Keratinocyte (primary cell): ENCODE measurements at regions not wholly inside any gene's neighbourhood (a gene's known extent, or its start where the extent isn't known, plus 50 kb on each side); places are given as distances from the start of the nearest gene placed in this dataset.

ENCODE experiments used
- DNase-seq: peaks from one replicate; pipeline ENCODE4 v3.0.0-alpha.2; 2011; ENCODE audit warnings: low read depth, missing footprints, low spot score
- FAIRE-seq: peaks from 2 replicates; lab custom pipeline; 2011; peaks lifted over from hg19 to GRCh38; lab: Jason Lieb, UNC
- H2AFZ ChIP-seq: 2 replicates; pipeline ENCODE4 v1.6.0; 2012; ENCODE audit warnings: low read length, control low read depth, inconsistent platforms; ENCODE audit not compliant: control insufficient read depth
- H3K27ac ChIP-seq: 2 replicates; pipeline ENCODE4 v1.5.1; 2011; ENCODE audit warnings: low read length; ENCODE audit not compliant: control insufficient read depth, insufficient read depth
- H3K27me3 ChIP-seq: 3 replicates; pipeline ENCODE4 v1.6.0; 2011; ENCODE audit warnings: low read length; ENCODE audit not compliant: control insufficient read depth, insufficient read depth; ENCODE audit errors: extremely low read depth
- H3K36me3 ChIP-seq, 2 experiments: 2 replicates in 1 of 2; 3 replicates in 1 of 2; pipeline ENCODE4 v1.5.1; 2011; ENCODE audit warnings: low read length in 2 of 2, mild to moderate bottlenecking in 1 of 2; ENCODE audit not compliant: control insufficient read depth in 2 of 2, insufficient read depth in 2 of 2; ENCODE audit errors: extremely low read depth in 1 of 2
- H3K4me1 ChIP-seq: 3 replicates; pipeline ENCODE4 v1.5.1; 2011; ENCODE audit warnings: low read length; ENCODE audit not compliant: control insufficient read depth, insufficient read depth; ENCODE audit errors: extremely low read depth
- H3K4me2 ChIP-seq: 3 replicates; pipeline ENCODE4 v1.6.0; 2011; ENCODE audit warnings: low read depth, low read length; ENCODE audit not compliant: control insufficient read depth, insufficient read depth; ENCODE audit errors: extremely low read depth
- H3K4me3 ChIP-seq, 3 experiments: fragments of 200-600 bp in 1 of 3; sonication (generic) in 1 of 3; 2 replicates in 2 of 3; 3 replicates in 1 of 3; pipeline ENCODE4 v1.5.1; 2011 to 2016; ENCODE audit warnings: low read length in 3 of 3, mild to moderate bottlenecking in 3 of 3, control low read depth in 2 of 3, inconsistent platforms in 1 of 3, low read depth in 1 of 3, mixed read lengths in 1 of 3, mixed run types in 1 of 3, moderate library complexity in 1 of 3; ENCODE audit not compliant: control insufficient read depth in 2 of 3, insufficient read depth in 2 of 3; ENCODE audit errors: extremely low read depth in 1 of 3
- H3K79me2 ChIP-seq: 2 replicates; pipeline ENCODE4 v1.6.0; 2012; ENCODE audit warnings: low read length; ENCODE audit not compliant: control insufficient read depth, insufficient read depth
- H3K9ac ChIP-seq: 3 replicates; pipeline ENCODE4 v1.6.0; 2011; ENCODE audit warnings: low read length; ENCODE audit not compliant: control insufficient read depth, insufficient read depth; ENCODE audit errors: extremely low read depth
- H3K9me1 ChIP-seq: 3 replicates; pipeline ENCODE4 v1.6.0; 2011; ENCODE audit warnings: low read length; ENCODE audit not compliant: control insufficient read depth, insufficient read depth; ENCODE audit errors: extremely low read depth
- H3K9me3 ChIP-seq: 2 replicates; pipeline ENCODE4 v1.5.1; 2012; ENCODE audit warnings: low read depth, low read length; ENCODE audit not compliant: control insufficient read depth
- H4K20me1 ChIP-seq: 3 replicates; pipeline ENCODE4 v1.6.0; 2011; ENCODE audit warnings: low read length; ENCODE audit not compliant: control insufficient read depth, insufficient read depth; ENCODE audit errors: extremely low read depth
- EZH2 ChIP-seq: IDR thresholded peaks from one replicate; pipeline ENCODE4 v1.6.1; 2012; ENCODE audit warnings: inconsistent platforms, mild to moderate bottlenecking, low read length, moderate library complexity
- dilution Hi-C: fragments of 300-500 bp; cut with MboI; formaldehyde crosslinking; loops from one replicate; pipeline ENCODE4 v1.7.0; 2020; ENCODE audit warnings: low sequenced_read_pairs; ENCODE audit not compliant: extremely low pct_ligation_motif_present
- TF ChIP-seq, protein P1 (sequence below), 3 experiments: IDR thresholded peaks in 1 of 3; conservative IDR thresholded peaks in 1 of 3; optimal IDR thresholded peaks in 1 of 3; 2 replicates in 2 of 3; 3 replicates in 1 of 3; pipeline versions ENCODE3 to v1.5.1; 2011; ENCODE audit warnings: low read length in 3 of 3, mild to moderate bottlenecking in 3 of 3, moderate library complexity in 2 of 3, control low read depth in 1 of 3, inconsistent platforms in 1 of 3; ENCODE audit not compliant: insufficient read depth in 2 of 3; ENCODE audit errors: extremely low read depth in 1 of 3

DNA sequence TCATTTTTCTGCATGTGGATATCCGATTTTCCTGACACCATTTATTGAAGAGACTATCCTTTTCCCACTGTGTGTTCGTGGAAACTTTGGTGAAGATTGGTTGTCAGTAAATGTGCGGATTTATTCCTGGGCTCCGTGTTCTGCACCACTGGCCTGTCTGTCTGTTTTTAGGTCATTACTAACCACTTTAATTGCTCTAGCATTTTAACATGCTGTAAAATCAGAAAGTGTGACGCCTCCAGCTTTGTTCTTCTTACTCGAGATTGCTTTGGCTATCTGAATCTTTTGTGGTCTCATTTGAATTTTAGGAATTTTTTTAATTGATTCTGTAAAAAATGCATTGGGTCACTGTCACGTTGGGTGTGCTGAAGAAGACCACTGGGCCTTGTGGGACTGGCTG lies 1458.7 kb downstream of the AACS start:
- dilution Hi-C loops = no loop called here
- no peaks in the 10 kb centered on the region for H3K79me2 ChIP-seq
- H2AFZ ChIP-seq = no peak overlapping the region
- H3K27me3 ChIP-seq = no peaks in the 10 kb centered on the region
- no peaks in the 10 kb centered on the region for H3K36me3 ChIP-seq
- no peak overlapping the region for H3K4me3 ChIP-seq
- FAIRE-seq (no peak), DNase-seq (no peak)
- no peaks in the 10 kb centered on the region for H4K20me1 ChIP-seq
- H3K4me1 ChIP-seq = no peaks in the 10 kb centered on the region
- H3K27ac ChIP-seq = no peak overlapping the region
- no peaks in the 10 kb centered on the region for H3K9me1 ChIP-seq
- TF ChIP-seq, protein P1, sequence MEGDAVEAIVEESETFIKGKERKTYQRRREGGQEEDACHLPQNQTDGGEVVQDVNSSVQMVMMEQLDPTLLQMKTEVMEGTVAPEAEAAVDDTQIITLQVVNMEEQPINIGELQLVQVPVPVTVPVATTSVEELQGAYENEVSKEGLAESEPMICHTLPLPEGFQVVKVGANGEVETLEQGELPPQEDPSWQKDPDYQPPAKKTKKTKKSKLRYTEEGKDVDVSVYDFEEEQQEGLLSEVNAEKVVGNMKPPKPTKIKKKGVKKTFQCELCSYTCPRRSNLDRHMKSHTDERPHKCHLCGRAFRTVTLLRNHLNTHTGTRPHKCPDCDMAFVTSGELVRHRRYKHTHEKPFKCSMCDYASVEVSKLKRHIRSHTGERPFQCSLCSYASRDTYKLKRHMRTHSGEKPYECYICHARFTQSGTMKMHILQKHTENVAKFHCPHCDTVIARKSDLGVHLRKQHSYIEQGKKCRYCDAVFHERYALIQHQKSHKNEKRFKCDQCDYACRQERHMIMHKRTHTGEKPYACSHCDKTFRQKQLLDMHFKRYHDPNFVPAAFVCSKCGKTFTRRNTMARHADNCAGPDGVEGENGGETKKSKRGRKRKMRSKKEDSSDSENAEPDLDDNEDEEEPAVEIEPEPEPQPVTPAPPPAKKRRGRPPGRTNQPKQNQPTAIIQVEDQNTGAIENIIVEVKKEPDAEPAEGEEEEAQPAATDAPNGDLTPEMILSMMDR (optimal IDR thresholded peaks at IDR 0.05 in 1 of 3, IDR thresholded peaks at IDR 0.05 in 1 of 3, conservative IDR thresholded peaks at IDR 0.05 in 1 of 3; ENCODE audit: extremely low read depth in 1 of 3, insufficient read depth in 2 of 3, low read length in 3 of 3) = no peak
- TF ChIP-seq EZH2 = no peak
- no peak overlapping the region for H3K9ac ChIP-seq
- no peak overlapping the region for H3K4me2 ChIP-seq
- H3K9me3 ChIP-seq = no peaks in the 10 kb centered on the region

DNA sequence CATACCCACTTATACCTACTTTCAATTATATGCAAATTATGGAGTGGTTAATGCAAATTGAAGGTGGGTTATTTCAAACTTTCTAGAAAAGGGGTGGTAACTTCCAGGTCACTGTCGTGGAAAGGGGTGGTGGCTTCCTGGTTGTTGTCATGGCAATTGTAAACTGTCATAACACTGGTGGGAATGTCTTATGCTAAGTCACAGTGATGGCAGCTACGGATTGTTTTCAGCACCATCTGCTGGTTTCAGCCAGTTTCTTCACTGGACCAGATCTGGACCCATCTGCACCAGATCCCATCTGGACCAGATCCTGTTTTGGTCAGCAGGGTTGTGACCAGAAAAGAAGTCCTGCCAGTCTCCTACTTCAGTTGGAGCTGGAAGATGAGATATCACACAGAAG lies 1469.3 kb downstream of the AACS start:
- TF ChIP-seq, protein P1 (optimal IDR thresholded peaks at IDR 0.05 in 1 of 3, IDR thresholded peaks at IDR 0.05 in 1 of 3, conservative IDR thresholded peaks at IDR 0.05 in 1 of 3; ENCODE audit: extremely low read depth in 1 of 3, insufficient read depth in 2 of 3, low read length in 3 of 3) = no peak
- TF ChIP-seq EZH2 = no peak
- H3K4me3 ChIP-seq = no peak overlapping the region
- H3K9ac ChIP-seq = no peak overlapping the region
- H3K4me2 ChIP-seq = no peak overlapping the region
- H3K79me2 ChIP-seq = no peaks in the 10 kb centered on the region
- no peaks in the 10 kb centered on the region for H4K20me1 ChIP-seq
- no peaks in the 10 kb centered on the region for H3K4me1 ChIP-seq
- H3K9me3 ChIP-seq = no peaks in the 10 kb centered on the region
- H2AFZ ChIP-seq = no peak overlapping the region
- DNase-seq (no peak), FAIRE-seq (no peak)
- H3K27me3 ChIP-seq = no peaks in the 10 kb centered on the region
- no peak overlapping the region for H3K27ac ChIP-seq
- H3K36me3 ChIP-seq = no peaks in the 10 kb centered on the region
- dilution Hi-C loops = no loop called here
- no peaks in the 10 kb centered on the region for H3K9me1 ChIP-seq
